Activated T-helper 2 cell treated with anti-CD3 and anti-CD28 coated beads, Interferon-gamma antibody, Interleukin-2, Interleukin-4, amounts not matched to agents 10 μg/mL and 5 μg/mL and 100 μg/mL, durations not matched to agents 14 hours and 24 hours and 36 hours (primary cell): ENCODE measurements at regions not wholly inside any gene's neighbourhood (a gene's known extent, or its start where the extent isn't known, plus 50 kb on each side); places are given as distances from the start of the nearest gene placed in this dataset.

Experiments
- DNase-seq: peaks from one replicate; pipeline ENCODE4 v3.0.0; 2021; ENCODE audit warnings: low spot score
- H3K27ac Mint-ChIP-seq: one replicate; pipeline ENCODE4 v1.8.0; 2021; ENCODE audit warnings: mixed read lengths
- H3K27me3 Mint-ChIP-seq: one replicate; pipeline ENCODE4 v1.8.0; 2021; ENCODE audit warnings: low read depth, mixed read lengths
- H3K36me3 Mint-ChIP-seq: one replicate; pipeline ENCODE4 v1.8.0; 2021; ENCODE audit warnings: low read depth, mixed read lengths
- H3K4me1 Mint-ChIP-seq: one replicate; pipeline ENCODE4 v1.8.0; 2021; ENCODE audit warnings: low read depth, mixed read lengths
- H3K4me3 Mint-ChIP-seq: one replicate; pipeline ENCODE4 v1.8.0; 2021; ENCODE audit warnings: low read depth, mild to moderate bottlenecking, moderate library complexity, mixed read lengths
- H3K9me3 Mint-ChIP-seq: one replicate; pipeline ENCODE4 v1.8.0; 2021; ENCODE audit warnings: mixed read lengths
- intact Hi-C: fragments of 100-400 bp; cut with micrococcal nuclease; formaldehyde crosslinking; loops from one replicate; pipeline ENCODE4 v1.15.1; 2023

- Mint-ChIP-seq H3K36me3 (no peaks in the 10 kb centered on the region), H3K9me3 (no peaks in the 10 kb centered on the region), H3K4me3 (no peak overlapping the region), H3K27me3 (peaks cover 16% of the 10 kb centered on the region), H3K27ac (no peak overlapping the region), H3K4me1 (peaks cover under 1% of the 10 kb centered on the region)
- intact Hi-C loops = loop anchor here (10.0 kb wide), 1 partner anchor 97 kb away; the partner anchor contains the start of gene OLIG2
- no peak for DNase-seq
These were observed 52.0 kb downstream of the OLIG1 start for GRCh38 chr21:33121715-33122475.

- no peak for DNase-seq
- Mint-ChIP-seq H3K27ac (no peak overlapping the region), H3K36me3 (no peaks in the 10 kb centered on the region), H3K27me3 (peaks cover 19% of the 10 kb centered on the region), H3K4me1 (no peaks in the 10 kb centered on the region), H3K9me3 (no peaks in the 10 kb centered on the region), H3K4me3 (no peak overlapping the region)
- intact Hi-C loops = loop anchor here (10.0 kb wide), 1 partner anchor 98 kb away; the partner anchor contains the start of gene OLIG2
These were observed 52.6 kb downstream of the OLIG1 start for GRCh38 chr21:33122507-33122906.

- DNase-seq = no peak
- intact Hi-C loops = loop anchor here (10.0 kb wide), 1 partner anchor 99 kb away; the partner anchor contains the start of gene OLIG2
- no peaks in the 10 kb centered on the region for H3K4me1 Mint-ChIP-seq
- H3K9me3 Mint-ChIP-seq = no peaks in the 10 kb centered on the region
- no peak overlapping the region for H3K27ac Mint-ChIP-seq
- no peaks in the 10 kb centered on the region for H3K36me3 Mint-ChIP-seq
- peaks cover 23% of the 10 kb centered on the region for H3K27me3 Mint-ChIP-seq
- H3K4me3 Mint-ChIP-seq = no peak overlapping the region
These were observed 53.6 kb downstream of the OLIG1 start for GRCh38 chr21:33123374-33124123.

GRCh38 chr21:33124889-33125288 lies 54.9 kb downstream of the OLIG1 start:
- H3K9me3 Mint-ChIP-seq = no peaks in the 10 kb centered on the region

GRCh38 chr21:33125680-33126375 lies 55.9 kb downstream of the OLIG1 start:
- DNase-seq = no peak
- no peak overlapping the region for H3K27ac Mint-ChIP-seq

More at GRCh38 chr21:33124889-33125288, 54.9 kb downstream of the OLIG1 start:
- no peak for DNase-seq
- intact Hi-C loops = loop anchor here (10.0 kb wide), 1 partner anchor 100 kb away; the partner anchor contains the start of gene OLIG2
- H3K36me3 Mint-ChIP-seq = no peaks in the 10 kb centered on the region
- H3K4me3 Mint-ChIP-seq = no peak overlapping the region
- peaks cover 32% of the 10 kb centered on the region for H3K27me3 Mint-ChIP-seq
- no peaks in the 10 kb centered on the region for H3K4me1 Mint-ChIP-seq
- H3K27ac Mint-ChIP-seq = no peak overlapping the region

GRCh38 chr21:33126569-33126968 lies 56.6 kb downstream of the OLIG1 start:
- Mint-ChIP-seq H3K4me3 (no peak overlapping the region), H3K9me3 (no peaks in the 10 kb centered on the region), H3K27me3 (peaks cover 34% of the 10 kb centered on the region), H3K36me3 (no peaks in the 10 kb centered on the region), H3K27ac (no peak overlapping the region), H3K4me1 (no peaks in the 10 kb centered on the region)
- DNase-seq = no peak
- intact Hi-C loops = loop anchor here (10.0 kb wide), 1 partner anchor 102 kb away; the partner anchor contains the start of gene OLIG2

More at GRCh38 chr21:33125680-33126375, 55.9 kb downstream of the OLIG1 start:
- no peak overlapping the region for H3K4me3 Mint-ChIP-seq
- H3K27me3 Mint-ChIP-seq = peaks cover 32% of the 10 kb centered on the region
- intact Hi-C loops = loop anchor here (10.0 kb wide), 1 partner anchor 101 kb away; the partner anchor contains the start of gene OLIG2
- no peaks in the 10 kb centered on the region for H3K4me1 Mint-ChIP-seq
- H3K36me3 Mint-ChIP-seq = no peaks in the 10 kb centered on the region
- H3K9me3 Mint-ChIP-seq = no peaks in the 10 kb centered on the region

- intact Hi-C loops = loop anchor here (10.0 kb wide), 1 partner anchor 103 kb away; the partner anchor contains the start of gene OLIG2
- Mint-ChIP-seq H3K27ac (no peak overlapping the region), H3K27me3 (peaks cover 34% of the 10 kb centered on the region), H3K4me3 (peak overlapping the region; percentile 38), H3K9me3 (no peaks in the 10 kb centered on the region), H3K36me3 (no peaks in the 10 kb centered on the region), H3K4me1 (no peaks in the 10 kb centered on the region)
- peak; percentile 33 for DNase-seq
These were observed 57.4 kb downstream of the OLIG1 start for GRCh38 chr21:33127154-33127867.

- no peaks in the 10 kb centered on the region for H3K9me3 Mint-ChIP-seq
- H3K27me3 Mint-ChIP-seq = peaks cover 34% of the 10 kb centered on the region
- no peak overlapping the region for H3K4me3 Mint-ChIP-seq
- no peak overlapping the region for H3K27ac Mint-ChIP-seq
- intact Hi-C loops = loop anchor here (10.0 kb wide), 1 partner anchor 103 kb away; the partner anchor contains the start of gene OLIG2
- H3K36me3 Mint-ChIP-seq = no peaks in the 10 kb centered on the region
- no peaks in the 10 kb centered on the region for H3K4me1 Mint-ChIP-seq
- DNase-seq = no peak
These were observed 57.9 kb downstream of the OLIG1 start for GRCh38 chr21:33127868-33128242.

- no peaks in the 10 kb centered on the region for H3K4me1 Mint-ChIP-seq
- no peaks in the 10 kb centered on the region for H3K9me3 Mint-ChIP-seq
- peaks cover 34% of the 10 kb centered on the region for H3K27me3 Mint-ChIP-seq
- DNase-seq = no peak
- H3K4me3 Mint-ChIP-seq = no peak overlapping the region
- H3K36me3 Mint-ChIP-seq = no peaks in the 10 kb centered on the region
- no peak overlapping the region for H3K27ac Mint-ChIP-seq
- intact Hi-C loops = loop anchor here (10.0 kb wide), 1 partner anchor 104 kb away; the partner anchor contains the start of gene OLIG2
These were observed 58.6 kb downstream of the OLIG1 start for GRCh38 chr21:33128538-33128937.

GRCh38 chr21:33132054-33132453 lies 62.1 kb downstream of the OLIG1 start:
- Mint-ChIP-seq H3K27me3 (peaks cover 30% of the 10 kb centered on the region), H3K27ac (no peak overlapping the region), H3K4me3 (no peak overlapping the region), H3K9me3 (no peaks in the 10 kb centered on the region), H3K36me3 (no peaks in the 10 kb centered on the region), H3K4me1 (no peaks in the 10 kb centered on the region)
- intact Hi-C loops = loop anchor here (5.0 kb wide), 1 partner anchor 240 kb away; no protein-coding TSS in a partner anchor
- no peak for DNase-seq

- H3K4me1 Mint-ChIP-seq = no peaks in the 10 kb centered on the region
- intact Hi-C loops = loop anchor here (5.0 kb wide), 1 partner anchor 238 kb away; no protein-coding TSS in a partner anchor
- no peak for DNase-seq
- no peak overlapping the region for H3K4me3 Mint-ChIP-seq
- H3K9me3 Mint-ChIP-seq = no peaks in the 10 kb centered on the region
- H3K27me3 Mint-ChIP-seq = peaks cover 18% of the 10 kb centered on the region
- no peak overlapping the region for H3K27ac Mint-ChIP-seq
- no peaks in the 10 kb centered on the region for H3K36me3 Mint-ChIP-seq
These were observed 64.0 kb downstream of the OLIG1 start for GRCh38 chr21:33133892-33134291.

- Mint-ChIP-seq H3K27ac (no peak overlapping the region), H3K36me3 (no peaks in the 10 kb centered on the region), H3K4me3 (no peak overlapping the region), H3K9me3 (no peaks in the 10 kb centered on the region), H3K4me1 (no peaks in the 10 kb centered on the region), H3K27me3 (peaks cover 15% of the 10 kb centered on the region)
- intact Hi-C loops = no loop called here
- DNase-seq = no peak
These were observed 66.0 kb downstream of the OLIG1 start for GRCh38 chr21:33135925-33136324.
